Forelimb muscle (tissue), 1 donor: ENCODE measurements at regions not wholly inside any gene's neighbourhood (a gene's known extent, or its start where the extent isn't known, plus 50 kb on each side); places are given as distances from the start of the nearest gene placed in this dataset.
"Not testable (repeated sequence)": the region's sequence is repeated elsewhere in the genome, so short reads cannot be mapped to it uniquely, and the experiment has no call there.

Experiments used
- DNase-seq: peaks from one replicate; pipeline ENCODE4 v3.0.0-alpha.2; 2013; ENCODE audit warnings: low read depth

DNA sequence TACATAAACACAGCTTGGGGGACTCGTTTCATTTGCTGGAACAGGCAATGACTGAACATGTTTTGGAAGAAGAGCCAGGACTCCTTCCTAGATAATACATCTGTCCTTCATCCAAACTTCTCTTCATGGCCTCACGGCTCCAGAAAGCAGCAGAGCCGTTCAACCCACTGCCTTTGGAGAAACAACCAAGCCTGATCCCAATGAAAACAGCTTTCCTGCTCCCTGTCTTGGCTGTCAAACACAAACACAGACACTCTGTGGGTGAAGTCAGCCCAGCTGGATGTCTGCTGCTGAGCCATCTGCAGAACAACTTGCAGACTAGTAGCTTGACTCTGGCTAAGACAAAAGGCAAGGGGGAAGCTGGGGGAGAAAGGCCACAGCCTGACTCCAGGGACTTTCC, 345.1 kb upstream of the PSMD7 start:
- peak; percentile 90 for DNase-seq

DNA sequence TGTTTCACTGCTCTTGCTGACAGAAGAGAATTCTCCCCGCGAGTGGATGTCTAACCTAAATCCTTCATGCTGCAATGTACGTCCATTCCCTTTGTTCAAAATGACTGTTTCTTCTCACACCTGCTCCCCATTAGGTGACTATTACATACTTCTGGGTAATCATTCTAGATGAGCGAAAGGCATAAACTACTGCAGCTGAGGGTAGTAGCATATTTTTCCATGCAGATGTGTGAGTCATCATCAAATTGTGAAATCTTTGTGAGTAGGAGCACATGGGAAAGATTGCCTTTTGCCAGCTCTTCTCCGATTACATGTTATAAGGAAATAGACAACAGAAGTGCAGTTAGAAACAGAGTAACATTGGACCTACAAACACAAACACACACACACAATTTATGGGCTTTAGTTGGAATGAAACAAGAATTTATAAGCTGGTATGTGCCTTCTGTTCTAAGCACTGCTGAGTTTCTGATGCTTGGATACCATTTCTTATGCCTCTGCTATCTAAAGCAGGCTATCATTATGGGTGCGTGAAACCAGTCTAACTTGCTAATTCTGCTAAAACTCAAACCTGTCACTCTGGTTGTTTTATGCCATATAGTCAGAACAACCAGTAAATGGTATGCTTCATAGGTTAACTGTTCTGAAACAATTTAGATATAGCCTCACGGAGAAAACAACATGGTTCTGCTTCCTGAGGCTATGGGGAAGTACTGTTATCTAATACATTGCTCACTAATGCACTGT, 346.9 kb upstream of the PSMD7 start:
- peak; percentile 96 for DNase-seq

DNA sequence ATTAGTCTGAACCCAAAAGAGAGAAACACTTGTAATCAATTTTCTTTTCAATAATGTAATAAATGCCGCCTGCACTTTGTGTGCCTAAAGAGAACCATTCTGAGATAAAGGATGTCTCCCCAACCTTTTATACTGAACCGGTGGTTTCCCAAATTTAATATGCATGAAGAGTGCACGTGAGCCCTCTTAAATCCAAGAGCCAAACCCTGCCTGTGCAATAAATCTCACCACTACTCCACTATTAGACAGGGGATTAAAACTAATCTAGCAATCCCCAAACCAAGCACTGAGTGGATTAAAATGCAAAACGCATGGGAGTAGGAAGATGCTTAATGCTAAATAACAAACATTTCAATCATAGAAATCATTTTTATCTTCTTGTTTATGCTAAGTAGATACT, 351.0 kb upstream of the PSMD7 start:
- no peak for DNase-seq

DNA sequence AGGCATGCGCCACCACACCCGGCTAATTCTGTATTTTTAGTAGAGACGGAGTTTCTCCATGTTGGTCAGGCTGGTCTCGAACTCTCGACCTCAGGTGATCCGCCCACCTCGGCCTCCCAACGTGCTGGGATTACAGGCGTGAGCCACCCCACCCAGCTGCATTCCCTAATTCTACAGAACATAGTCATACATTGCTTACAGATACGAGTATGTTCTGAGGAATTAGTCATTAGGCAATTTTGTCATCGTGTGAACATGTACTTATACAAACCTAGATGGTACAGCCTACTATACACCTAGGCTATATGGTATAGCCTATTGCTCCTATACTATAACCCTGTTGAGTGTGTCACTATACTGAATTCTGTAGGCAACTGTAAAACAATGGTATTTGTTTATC, 353.4 kb upstream of the PSMD7 start:
- DNase-seq: not testable (repeated sequence)

DNA sequence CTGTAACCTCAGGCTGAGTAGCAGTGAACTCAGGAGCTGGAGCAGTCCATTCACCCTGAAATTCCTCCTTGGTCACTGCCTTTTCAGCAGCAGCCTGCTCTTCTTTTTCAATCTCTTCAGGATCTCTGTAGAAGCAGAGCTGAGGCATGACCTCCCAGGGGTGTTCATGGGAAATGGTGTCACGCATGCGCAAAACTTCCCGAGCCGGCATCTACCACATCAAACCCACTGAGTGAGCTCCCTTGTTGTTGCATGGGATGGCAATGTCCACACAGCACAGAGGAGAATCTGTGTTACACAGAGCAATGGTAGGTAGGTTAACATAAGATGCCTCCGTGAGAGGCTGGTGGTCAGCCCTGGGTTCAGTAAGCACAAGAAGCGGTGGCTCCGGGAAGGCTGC, 355.8 kb upstream of the PSMD7 start:
- DNase-seq: not testable (repeated sequence)

DNA sequence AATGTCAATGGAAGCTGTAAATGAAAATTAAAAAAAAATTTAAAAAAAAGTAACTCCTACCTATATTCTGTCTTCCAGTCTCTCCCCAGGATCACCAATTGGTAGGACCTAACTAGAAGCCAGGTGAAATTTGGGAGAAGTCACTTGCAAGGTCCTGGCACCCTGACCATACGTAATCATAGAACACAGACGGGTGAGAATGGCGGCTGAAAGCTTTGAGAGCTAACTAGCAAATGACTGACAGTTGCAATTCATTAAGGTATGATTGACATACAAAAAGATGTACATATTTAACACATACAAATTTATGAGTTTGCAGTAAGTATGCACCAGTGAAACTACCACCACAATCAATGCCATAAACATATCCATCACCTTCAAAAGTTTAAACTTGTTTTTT, 372.7 kb upstream of the PSMD7 start:
- no peak for DNase-seq

DNA sequence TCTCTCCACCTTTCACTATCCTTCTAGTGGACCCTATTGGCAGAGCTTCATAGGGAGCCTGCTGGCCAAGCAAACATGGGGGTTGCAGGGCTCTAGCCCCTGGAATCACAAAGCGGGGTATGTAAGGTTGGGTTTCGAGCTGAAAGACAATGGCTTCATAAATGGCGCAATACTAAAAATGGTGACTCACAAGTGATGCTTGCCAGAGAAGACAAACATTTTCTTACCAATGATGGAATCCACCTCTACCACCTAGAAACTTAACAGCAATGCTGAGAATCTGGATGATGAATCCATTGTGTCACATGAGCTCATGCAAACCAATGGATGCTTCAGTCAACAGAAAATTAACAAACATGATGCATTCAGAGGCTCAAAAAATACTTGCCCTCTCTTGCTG, 375.3 kb upstream of the PSMD7 start:
- no peak for DNase-seq

DNA sequence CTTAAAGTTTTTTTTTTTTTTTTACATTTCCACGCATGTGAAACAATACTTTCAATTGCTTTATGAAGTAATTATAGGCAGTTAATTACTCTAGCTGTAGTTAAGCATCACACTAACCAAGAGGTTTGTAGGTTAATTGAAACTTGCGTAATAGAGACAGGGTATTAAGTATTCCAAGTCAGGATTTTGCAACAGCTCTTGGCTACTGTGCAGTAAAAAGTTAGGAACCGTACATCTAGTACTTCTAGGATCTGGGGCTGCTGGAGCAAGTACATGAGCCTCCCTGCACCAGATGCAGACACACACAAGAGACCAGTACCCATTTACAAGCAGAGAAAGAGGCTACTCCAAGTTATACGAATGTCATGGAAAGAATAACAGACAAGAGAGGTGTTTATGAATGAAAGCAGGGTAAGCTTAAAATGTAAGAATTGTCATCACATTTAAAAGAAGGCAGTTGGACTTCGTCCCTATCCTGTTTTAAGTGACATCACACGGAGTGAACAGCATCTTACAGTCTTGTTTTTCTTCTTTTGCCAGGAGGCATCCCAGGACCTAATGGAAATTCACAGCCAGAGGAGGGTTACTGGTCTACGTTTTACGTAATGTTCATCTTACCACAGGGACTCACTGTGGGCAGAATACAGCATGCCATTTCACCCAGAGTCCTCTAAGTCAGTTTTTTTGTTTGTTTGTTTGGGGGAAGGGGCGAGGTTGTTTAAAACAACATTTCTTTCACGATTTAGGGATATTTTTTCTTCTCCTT, 379.6 kb upstream of the PSMD7 start:
- no peak for DNase-seq

DNA sequence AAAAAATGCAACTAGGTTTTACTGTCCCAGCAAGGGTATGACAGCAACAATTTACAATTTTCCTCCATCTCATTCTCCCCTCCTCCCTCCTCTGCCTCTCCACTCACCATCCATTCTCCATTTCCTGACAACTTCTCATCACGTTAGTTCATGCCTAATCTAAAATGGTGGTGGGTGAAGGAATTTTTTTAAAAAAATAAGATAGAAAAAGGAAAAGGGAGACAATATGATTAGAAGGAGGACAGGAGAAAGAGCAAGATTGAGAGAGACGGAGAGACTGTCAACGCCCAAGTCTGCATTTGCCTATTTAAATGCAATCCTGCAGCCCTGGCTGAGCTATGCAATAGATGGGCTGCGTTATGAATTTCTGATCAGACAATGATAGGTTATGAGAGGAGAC, 380.7 kb upstream of the PSMD7 start:
- DNase-seq: no peak

DNA sequence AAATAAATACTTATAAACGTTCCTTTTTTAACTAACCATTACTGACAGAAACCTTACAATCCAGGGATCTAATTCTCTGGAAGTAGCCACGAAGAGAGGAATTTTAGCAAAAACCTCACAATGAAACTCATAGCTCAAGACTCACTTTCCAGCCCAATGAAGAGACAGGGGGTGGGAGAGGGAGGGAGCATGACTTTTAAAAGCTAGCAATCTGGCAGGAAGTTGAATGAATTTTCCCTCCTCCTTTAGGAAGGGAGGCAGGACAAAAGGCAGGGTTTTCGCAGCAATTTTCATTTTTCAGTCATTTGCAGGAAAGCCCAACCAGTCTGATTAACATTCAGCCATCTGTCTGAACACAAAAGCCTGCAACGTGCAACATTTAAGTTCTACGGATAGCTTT, 381.5 kb upstream of the PSMD7 start:
- no peak for DNase-seq

DNA sequence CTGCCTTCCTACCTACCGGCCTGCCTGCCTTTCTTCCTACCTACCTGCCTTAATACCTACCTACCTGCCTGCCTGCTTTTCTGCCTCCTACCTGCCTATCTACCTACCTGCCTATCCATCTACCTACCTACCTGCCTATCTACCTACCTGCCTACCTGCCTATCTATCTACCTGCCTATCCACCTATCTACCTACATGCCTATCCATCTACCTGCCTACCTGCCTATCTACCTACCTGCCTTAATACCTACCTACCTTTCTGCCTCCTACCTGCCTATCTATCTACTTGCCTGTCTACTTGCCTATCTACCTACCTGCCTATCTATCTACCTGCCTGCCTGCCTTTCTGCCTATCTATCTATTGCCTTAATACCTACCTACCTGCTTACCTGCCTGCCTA, 383.8 kb upstream of the PSMD7 start:
- DNase-seq: no peak

DNA sequence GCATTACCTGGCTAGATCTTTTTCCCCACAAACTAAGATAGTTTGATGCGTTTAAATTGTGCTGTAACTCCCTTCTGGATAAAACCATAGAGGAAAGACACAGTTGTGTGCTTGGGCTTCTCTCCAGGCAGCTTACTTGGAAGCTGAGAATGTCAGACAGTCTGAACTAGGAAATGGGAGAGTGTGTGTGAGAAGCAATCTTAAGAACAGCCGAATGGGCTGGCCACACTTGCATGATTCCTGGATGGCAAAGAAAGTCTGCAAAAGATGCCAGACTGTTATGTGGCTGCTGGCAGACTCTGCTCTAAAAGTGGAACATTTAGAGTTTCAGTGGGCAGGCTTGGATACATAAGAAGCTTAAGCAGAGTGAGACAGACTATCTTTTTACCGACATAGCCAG, 384.3 kb upstream of the PSMD7 start:
- no peak for DNase-seq

DNA sequence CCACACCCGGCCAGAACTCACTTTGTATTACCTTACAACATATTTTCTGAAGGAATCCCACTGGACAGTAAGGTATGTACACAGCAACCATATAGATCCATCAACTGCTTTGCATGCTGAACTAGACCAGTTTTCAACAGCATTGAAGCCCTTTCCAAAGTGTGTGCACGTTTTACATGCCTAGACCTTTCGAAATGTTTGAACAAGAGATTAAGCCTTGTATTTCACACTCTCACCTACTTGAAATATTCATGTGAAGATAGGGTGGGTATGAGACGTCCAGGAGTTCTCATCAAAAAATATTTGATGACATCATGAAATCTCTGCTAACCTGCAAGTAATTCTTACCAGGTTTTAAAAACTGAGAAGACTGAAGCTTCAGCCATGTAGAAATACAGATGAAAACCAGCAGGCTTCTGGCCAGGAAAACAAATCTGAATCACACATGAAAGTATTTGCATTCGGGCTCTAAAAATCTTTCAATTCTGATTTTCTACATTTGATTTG, 387.0 kb upstream of the PSMD7 start:
- DNase-seq: no peak

DNA sequence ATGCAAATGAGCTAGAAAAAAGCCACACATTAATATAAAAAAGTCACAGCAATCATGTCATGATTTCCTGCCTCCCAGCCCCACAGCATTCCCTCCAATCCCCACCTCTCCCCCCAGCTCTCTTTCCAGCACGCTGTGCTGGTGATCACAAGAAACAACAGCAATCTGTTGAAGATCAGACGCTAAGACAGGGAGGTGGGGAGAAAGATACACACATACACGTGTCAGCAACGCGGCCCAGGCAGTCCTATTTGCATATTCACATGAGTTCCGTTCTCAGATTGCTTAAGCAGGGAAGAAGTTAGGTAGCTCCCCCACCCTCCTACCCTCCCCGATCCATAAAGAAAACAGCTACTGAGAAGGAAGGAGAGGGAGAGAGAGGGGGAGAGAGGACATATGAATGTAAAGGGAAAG, 405.5 kb upstream of the PSMD7 start:
- no peak for DNase-seq

DNA sequence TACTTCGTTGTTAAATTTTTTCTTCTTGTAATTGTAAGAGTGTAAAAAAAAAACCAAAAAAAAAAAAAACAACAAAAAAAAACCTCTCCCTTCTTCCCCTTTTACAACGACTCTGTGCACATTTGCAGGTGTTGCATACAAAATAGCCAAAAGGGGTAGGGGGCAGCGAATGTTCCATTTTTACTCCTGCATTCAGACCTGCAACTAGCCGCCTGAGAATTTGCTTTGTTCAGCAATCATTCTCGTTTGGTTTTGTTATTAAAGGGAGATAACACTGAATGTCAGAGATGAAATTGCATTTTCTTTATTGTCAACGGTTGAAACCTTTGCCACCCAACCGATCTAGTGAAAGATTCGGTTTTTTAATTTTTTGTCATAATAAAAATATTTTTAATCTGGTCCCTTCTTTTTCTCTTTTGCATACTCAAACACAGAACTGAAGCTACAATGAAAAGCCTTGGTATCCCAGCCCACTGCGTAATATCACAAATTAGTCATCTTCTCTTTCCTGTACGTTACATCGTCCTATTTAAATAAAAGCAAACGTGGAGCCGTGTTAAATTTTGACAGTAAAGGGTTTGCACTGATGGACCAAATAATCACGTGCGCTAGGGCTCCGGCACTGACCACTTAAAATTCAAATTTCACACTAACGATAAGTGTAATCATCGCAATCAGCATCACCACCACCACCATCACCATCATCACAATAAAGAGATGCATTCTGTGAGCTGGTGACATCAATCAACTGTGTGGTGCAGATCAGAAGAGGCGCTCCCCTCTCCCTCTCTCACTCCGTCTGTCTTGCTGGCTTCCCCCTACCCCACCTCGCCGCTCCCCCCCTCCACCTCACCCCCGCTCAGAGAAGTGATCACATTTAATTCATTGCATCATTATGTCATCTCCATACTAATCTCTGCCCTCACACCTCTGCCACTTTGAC, 406.2 kb upstream of the PSMD7 start:
- DNase-seq: no peak

DNA sequence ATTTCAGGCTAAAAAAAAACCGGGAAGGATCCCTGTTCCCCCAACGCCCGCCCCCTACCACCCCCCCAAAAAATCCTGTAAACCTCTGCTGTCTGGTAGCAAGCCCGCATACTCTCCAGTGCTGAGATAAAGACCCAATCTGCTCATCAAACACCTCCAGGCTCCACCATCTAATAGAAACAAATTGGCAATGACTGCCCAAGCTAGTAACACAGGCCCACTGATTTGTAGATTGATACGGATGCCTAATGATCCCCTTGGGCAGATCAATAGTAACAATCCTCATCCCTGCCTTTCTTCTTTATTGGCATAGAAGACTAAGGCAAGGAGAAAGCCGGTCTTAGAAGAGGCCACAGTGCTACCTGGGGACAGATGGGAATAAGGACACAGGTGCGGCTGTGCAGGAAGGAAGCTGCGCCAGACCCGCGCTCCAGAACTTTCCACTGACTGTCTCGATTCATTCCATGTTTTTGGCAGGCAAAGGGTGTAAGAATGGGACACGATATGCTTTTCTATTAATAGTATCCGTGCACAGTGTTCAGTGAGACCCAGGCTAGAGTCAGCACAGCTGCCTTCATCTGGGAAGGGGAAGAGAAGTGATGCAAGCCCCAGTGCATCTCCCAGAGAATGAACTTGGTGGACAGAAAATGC, 407.6 kb upstream of the PSMD7 start:
- no peak for DNase-seq

DNA sequence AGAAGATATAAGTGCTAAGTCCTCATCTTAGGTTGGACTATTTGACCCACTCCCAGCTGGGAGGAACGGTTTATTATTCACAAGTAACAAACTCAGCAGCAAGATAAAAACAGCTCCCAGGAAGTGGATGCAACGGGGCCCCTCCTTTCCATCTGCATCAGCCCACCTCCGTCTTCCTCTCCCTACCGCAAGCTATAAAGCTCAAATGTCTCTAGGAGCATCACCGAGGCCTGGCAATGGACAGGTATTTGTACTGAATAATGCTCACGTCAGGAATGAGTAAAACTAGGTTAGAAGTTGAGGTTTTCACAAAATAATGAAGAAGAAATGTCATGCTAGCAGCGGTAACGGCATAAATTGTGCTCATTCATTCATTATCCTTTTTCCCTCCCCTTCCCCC, 408.7 kb upstream of the PSMD7 start:
- no peak for DNase-seq

DNA sequence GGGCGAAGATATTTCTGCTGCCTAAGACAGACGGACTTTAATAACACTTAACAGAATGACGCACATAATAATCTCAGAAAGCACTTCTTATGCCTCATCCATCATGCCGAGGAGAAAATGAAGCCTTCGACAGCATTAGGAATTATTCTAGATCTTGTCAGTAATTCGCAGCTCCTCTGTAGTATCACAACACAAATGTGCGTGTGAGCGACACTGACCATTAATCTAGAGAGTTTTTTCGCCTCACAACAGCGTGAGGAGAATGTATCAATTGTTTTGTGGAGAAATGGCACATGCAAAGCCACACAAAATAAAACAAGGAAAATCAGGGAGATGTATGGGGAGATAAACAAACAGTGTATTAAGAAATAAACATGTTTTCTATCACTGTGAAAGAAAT, 410.2 kb upstream of the PSMD7 start:
- no peak for DNase-seq

DNA sequence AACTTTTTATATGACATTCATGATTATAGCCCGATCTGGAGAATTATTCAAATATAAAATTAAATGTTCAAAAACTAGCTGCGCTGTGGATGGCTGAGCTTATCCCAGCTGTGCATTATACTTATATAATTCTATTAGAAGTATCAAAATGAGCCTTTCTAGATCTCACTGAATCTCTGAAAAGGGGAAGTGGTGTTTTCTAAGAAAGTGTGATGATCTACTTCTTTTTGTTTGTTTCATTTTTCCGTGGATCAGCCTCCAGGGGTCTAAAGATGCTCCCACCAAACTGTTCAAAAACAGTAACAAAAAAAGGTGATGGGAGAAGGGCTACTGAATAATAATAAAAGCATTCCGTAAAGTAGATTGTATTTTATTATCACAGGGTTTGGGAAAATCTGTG, 411.3 kb upstream of the PSMD7 start:
- DNase-seq: no peak

DNA sequence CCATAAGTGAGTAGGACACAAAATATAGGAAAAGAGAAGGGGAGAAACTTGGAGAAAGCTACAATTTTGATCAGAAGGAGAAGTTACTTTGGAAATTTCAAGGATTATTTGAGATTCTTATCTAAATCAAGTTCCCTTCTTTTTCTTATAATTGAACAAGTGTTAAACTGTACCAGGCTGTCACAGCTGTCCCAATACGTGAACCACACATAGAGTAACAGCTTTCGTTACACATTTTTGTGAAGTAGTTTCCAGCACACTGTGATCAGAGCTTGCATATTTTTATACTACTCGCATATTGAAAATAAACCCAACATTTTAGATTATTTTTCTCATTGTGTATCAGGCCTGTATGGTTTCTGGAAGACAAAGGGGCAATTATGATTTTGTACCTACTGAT, 412.8 kb upstream of the PSMD7 start:
- DNase-seq: no peak

DNA sequence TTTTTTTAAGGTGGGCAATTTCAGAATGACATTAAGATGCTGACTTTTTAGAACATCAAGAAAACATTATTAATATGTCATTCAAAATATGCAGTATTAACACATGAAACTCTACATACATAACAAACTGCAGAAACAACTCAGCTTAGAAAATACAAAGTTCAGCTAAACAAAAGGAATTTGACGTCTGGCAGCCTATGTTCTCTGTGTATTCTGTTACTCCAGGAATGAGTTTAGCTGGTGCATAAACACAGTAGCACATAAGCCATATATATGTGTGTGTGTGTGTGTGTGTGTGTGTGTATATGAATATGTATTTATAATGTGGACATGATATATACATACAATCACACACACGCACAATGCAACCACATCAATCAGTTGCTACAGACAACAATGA, 413.5 kb upstream of the PSMD7 start:
- DNase-seq: no peak

DNA sequence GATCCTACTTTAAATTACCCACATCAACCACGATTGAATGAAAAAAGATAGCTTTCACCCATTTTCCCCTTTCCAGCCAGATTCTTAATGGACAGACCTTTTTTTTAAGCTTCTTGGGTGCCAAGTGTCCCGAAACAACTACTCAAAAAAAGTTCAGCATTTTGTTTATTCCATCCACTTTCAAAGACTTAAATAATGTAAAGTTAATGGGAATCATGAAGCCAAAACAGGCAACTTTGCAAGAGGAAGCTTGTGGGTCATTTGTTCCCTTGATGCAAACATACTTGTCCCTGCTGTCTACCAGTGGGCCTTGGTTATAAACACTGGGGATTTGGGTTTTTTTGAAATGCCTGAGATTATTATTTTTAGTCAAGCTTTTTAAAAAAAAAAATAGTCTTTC, 414.0 kb upstream of the PSMD7 start:
- no peak for DNase-seq
